ES-I3 (cell line): ENCODE measurements at regions not wholly inside any gene's neighbourhood (a gene's known extent, or its start where the extent isn't known, plus 50 kb on each side); places are given as distances from the start of the nearest gene placed in this dataset.

Source experiments
- H3K36me3 ChIP-seq: 2 replicates; pipeline ENCODE4 v1.6.1; 2013; ENCODE audit warnings: mild to moderate bottlenecking, low read length, control low read depth, moderate library complexity; ENCODE audit not compliant: insufficient read depth
- H3K4me1 ChIP-seq: 2 replicates; pipeline ENCODE4 v1.6.1; 2013; ENCODE audit warnings: mild to moderate bottlenecking, control low read depth, low read length; ENCODE audit not compliant: insufficient read depth
- H3K9ac ChIP-seq: 2 replicates; pipeline ENCODE4 v1.6.1; 2013; ENCODE audit warnings: low read depth, mild to moderate bottlenecking, low read length, moderate library complexity
- H3K9me3 ChIP-seq: 2 replicates; pipeline ENCODE4 v1.6.1; 2013; ENCODE audit warnings: mild to moderate bottlenecking, low read length, moderate library complexity; ENCODE audit not compliant: control insufficient read depth, insufficient read depth

DNA sequence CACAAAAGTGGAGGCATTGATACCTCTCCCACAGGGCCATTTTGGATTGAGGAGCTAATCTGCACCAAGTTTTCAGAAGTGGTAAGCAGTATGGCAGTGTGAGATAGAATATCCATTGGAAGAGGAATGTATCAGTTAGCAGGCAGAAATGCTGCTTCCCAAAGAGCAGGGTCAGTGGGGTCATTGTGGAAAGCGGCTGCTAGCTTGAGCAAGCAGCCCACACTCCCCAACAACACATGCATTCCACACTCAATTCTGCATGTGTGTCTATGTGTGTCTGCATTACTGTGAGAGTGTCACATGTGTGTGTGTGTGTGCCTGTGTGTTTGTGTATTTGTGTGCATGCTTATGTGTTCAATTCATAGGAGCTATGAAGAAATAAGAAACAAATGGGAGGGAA, 190.9 kb upstream of the FOXA2 start:
- no peaks in the 10 kb centered on the region for H3K36me3 ChIP-seq
- no peak overlapping the region for H3K9ac ChIP-seq
- H3K9me3 ChIP-seq: no peaks in the 10 kb centered on the region
- H3K4me1 ChIP-seq: no peaks in the 10 kb centered on the region

DNA sequence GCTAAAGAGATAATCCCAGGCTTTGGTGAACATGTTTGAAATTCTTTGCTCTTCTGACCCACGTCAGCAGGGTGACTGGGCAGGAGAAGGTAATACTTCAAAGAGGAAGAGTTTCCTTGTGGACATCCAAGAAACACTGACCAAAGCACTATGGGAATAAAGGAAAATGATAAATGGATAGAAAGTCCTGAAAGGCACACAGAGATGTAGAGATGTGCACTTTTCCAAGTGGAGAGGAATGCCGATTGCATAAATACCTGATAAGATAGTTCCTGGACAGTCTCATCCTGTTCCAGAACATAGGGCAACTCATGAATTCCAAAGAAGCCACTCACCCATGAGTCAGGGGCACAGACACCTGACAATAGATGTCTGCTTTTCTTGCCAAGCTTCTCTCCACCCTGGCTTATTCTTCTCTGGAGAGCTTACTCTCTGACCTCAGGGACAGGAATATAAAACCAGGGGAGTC, 191.3 kb upstream of the FOXA2 start:
- no peak overlapping the region for H3K9ac ChIP-seq
- H3K4me1 ChIP-seq: no peaks in the 10 kb centered on the region
- H3K36me3 ChIP-seq: no peaks in the 10 kb centered on the region
- H3K9me3 ChIP-seq: no peaks in the 10 kb centered on the region

DNA sequence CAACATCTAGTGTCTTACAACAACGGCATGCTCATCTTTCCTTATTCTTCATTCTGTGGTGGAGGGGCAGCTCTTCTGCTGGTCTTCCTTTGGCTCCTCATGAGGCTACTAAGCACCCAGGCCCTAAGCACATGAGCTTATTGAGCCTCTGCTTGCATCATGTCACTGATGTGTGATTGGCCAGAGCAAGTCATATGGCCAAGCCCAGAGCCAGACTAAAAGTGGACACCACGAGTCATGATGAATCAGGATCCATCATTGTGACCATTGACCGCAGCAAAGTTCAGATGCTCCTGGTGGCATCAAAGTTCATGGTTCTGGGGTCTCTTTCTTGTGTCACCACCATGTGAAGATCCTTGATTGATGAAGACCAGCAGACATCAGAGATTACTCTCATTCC, 192.0 kb upstream of the FOXA2 start:
- Histone ChIP-seq H3K9ac (no peak overlapping the region), H3K36me3 (no peaks in the 10 kb centered on the region), H3K9me3 (no peaks in the 10 kb centered on the region), H3K4me1 (no peaks in the 10 kb centered on the region)

DNA sequence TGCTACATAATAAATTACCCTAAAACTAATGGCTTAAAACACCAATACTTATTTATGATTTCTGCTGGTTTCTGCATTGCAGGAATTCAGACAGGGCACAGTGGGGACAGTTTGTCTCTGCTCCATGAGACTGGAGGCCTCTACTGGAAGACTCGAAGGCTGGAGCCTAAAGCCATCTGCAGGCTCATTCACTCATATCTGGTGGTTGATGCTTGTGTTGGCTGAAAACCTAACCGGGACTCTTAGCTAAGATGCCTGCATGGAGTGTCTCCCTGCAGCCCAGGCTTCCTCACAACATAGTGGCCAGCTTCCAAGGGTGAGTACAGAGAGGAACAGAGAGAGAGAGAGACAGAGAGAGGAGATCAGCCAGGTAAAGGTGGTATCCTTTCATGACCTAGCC, 195.5 kb upstream of the FOXA2 start:
- no peak overlapping the region for H3K9ac ChIP-seq

DNA sequence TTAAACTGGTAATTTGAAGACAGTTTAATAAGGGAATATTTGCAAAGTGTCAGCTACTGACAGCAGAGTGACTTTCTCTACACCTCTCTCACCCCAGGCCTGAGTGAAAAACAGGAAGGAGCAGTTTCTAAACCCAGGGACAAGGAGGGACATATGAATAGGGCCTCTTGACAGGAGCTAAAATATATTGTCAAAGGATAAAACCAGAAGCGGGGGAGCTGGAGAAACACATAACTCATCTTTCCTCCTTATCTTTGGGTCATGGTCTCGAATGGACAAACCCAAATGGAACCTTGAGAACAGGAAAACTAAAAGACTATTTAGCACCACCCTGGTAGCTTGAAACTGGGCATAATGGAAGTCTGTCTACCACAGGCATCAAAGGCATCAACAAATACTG, 197.5 kb upstream of the FOXA2 start:
- H3K9ac ChIP-seq: no peak overlapping the region
- H3K36me3 ChIP-seq: no peaks in the 10 kb centered on the region
- H3K4me1 ChIP-seq: no peaks in the 10 kb centered on the region
- H3K9me3 ChIP-seq: no peaks in the 10 kb centered on the region

More for the DNA sequence above, 195.5 kb upstream of the FOXA2 start:
- Histone ChIP-seq H3K36me3 (no peaks in the 10 kb centered on the region), H3K9me3 (no peaks in the 10 kb centered on the region), H3K4me1 (no peaks in the 10 kb centered on the region)

DNA sequence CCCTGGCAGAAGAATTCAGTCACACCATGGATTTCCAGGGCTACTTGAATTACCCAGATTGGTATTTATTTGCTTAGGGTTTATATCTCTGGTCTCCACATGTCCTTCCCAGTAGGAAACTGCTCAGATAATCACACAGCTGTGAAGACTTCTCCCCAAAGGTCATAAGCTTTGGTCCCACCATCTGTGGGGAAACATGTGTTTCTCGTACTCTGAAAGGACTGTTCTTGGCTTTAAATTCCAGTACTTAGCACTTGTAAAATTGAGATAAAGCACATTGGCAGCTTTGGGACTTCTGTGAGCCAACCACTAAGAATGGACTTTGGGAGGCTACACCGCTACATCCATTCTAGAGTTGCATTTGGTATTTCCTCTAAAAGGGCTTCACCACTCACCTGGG, 205.3 kb upstream of the FOXA2 start:
- Histone ChIP-seq H3K9me3 (no peaks in the 10 kb centered on the region), H3K36me3 (no peaks in the 10 kb centered on the region), H3K9ac (no peak overlapping the region), H3K4me1 (peaks cover 4% of the 10 kb centered on the region; the same call in 1 of the 2 replicates)

DNA sequence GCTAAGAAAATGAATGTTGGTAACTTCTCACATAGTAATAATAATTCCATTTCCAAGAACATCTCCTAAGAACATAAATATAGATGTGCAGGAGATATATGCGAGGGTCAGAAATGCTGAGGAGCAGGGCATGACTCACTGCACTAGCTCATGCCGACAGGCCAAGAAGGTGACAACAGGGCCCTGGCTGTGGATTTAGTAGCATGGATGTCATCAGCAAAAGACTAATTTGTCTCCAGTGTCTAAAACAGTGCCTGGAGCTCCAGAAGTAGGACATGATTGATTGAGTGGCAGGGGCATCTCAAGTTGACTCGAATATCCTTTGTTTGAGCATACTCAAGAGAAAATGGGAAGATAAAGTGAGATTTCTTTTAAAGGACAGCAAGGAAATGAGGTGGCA, 207.0 kb upstream of the FOXA2 start:
- Histone ChIP-seq H3K9ac (no peak overlapping the region), H3K4me1 (peaks cover 9% of the 10 kb centered on the region), H3K9me3 (no peaks in the 10 kb centered on the region), H3K36me3 (no peaks in the 10 kb centered on the region)

DNA sequence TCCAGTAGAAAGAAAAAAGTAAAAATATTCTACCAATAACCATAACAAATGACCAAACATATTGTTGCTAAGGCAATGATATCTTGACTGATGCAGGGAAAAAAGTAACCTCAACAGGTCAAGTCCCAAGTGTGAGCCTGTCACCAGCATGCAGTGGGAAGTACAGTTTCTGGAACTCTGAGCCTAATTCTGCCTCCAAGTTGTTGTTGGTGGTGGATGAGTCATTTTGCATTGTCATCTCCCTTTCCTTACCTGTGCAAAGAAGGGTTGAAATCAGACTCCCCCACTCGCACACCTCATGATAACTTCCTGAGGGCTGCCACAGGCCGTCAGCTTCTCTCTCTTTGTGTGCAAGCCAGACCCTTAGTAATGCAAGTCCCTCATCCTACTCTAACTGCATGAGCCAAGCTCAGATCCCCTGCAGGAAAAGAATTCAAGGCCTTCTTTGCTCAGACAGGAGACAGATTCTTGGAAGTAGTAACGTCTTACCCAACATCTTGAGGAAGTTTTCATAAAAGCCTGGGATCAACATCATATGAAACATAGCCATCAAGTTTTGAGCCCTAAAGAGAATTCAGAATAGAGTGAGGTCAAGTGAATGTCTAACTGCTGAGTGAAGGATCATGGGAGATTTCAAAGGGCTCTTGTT, 207.6 kb upstream of the FOXA2 start:
- Histone ChIP-seq H3K9me3 (no peaks in the 10 kb centered on the region), H3K4me1 (peaks cover 9% of the 10 kb centered on the region), H3K36me3 (no peaks in the 10 kb centered on the region), H3K9ac (no peak overlapping the region)

DNA sequence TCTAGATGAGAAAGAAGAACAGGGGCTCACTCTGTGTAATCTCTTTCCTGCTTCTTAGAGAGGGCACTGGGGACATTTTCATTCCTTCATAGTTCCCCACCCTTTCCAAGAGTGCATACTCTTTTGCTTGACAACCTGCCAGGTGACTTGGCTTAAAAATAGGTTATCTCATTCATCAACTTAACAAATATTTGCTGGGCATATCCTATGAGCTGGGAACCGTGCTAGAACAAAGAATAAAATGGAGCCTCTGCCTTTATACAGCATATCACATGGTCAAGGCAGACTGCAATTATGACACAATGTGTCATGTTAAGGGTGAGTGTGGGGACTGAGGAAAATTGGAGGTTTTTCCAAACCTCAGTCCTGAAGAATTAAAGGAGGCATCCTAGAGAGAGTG, 209.8 kb upstream of the FOXA2 start:
- Histone ChIP-seq H3K9me3 (no peaks in the 10 kb centered on the region), H3K4me1 (peaks cover 5% of the 10 kb centered on the region; the same call in 1 of the 2 replicates)

DNA sequence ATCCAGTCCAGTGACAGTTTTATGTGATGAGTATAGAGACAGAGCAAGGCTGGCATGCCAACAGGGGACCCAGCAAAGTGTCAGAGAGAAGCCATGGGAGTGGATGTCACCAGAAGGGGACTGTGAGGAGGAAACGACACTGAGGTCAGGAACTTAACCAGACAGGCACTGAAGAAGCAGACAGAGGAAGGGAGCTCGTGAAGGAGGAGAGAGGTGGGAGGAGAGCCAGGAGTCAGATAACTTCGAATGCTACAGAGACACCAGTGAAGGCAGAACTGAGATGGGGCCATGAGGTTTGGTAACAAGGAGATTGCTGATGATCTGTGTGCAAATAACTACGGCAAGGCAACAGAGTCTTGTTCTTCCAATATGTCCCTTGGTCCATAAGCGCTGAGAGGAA, 211.1 kb upstream of the FOXA2 start:
- Histone ChIP-seq H3K9me3 (no peaks in the 10 kb centered on the region), H3K4me1 (peaks cover 5% of the 10 kb centered on the region; the same call in 1 of the 2 replicates), H3K9ac (no peak overlapping the region), H3K36me3 (no peaks in the 10 kb centered on the region)

More for the DNA sequence above, 209.8 kb upstream of the FOXA2 start:
- no peak overlapping the region for H3K9ac ChIP-seq
- H3K36me3 ChIP-seq: no peaks in the 10 kb centered on the region

DNA sequence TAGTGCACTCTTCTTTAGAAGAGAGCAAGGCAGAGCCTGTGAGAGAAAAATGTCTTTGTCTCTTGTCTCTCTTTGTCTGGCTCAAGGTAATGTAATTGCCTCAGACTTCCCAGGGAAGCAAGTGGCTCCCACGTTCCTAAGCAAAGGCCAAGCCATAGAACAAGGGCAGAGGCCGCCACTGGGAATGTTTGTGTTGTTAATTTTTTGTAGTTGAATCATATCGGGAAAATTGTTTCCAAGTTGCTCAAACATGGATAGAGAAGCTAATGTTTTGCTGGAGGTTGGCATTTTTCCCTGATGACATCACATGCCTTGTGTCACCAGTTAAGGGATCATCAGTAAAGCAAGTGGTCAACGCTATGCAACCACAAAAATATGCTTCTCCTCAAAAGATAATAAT, 211.5 kb upstream of the FOXA2 start:
- no peaks in the 10 kb centered on the region for H3K9me3 ChIP-seq
- H3K4me1 ChIP-seq: peaks cover 5% of the 10 kb centered on the region; the same call in 1 of the 2 replicates
- H3K36me3 ChIP-seq: no peaks in the 10 kb centered on the region
- no peak overlapping the region for H3K9ac ChIP-seq

DNA sequence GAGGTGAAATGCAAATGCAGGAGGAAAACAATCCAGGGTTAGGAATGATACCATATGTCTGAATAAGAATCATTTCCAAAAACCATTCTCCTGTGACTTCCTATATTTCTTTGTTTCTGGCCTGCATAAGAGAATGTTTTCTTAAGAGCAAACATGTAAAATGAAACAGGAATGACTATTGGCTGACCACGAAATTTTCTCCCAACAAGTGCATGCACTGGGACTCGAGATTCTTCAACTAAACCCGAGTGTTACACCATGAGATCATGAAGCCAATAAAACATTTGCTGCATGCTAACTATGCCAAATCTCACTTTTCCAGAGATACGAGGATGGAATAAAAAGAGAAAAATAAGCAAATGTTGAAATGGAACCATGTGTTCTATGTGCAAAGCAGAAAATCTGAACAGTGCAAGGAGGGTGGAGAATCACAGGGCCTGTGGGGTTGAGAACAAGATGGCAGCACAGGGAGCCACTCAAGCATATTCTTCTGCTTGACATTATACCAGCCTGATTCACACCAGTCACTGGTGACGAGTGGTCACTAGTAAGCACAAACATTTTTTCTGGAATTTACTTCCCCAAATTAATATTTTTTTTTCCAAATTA, 212.2 kb upstream of the FOXA2 start:
- Histone ChIP-seq H3K9me3 (no peaks in the 10 kb centered on the region), H3K9ac (no peak overlapping the region), H3K4me1 (peaks cover 5% of the 10 kb centered on the region; the same call in 1 of the 2 replicates), H3K36me3 (no peaks in the 10 kb centered on the region)

DNA sequence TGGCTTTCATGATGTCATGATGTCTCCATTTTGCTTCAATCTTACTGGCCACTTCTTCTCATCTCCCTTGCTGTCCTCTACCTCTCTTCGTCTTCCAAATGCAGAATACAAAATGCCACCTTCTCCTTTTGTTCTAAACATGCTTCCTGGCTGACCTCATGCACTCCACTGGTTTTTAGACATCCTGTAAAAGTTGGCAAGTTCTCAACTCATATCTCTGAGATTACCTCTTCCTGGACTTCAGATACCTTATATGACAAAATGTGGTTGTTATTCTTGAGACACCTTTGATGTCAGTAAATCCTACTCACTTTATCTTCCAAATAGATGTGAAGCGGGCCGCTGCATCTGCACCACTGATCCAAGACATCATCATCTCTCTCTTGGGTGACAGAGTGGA, 212.7 kb upstream of the FOXA2 start:
- H3K9me3 ChIP-seq: no peaks in the 10 kb centered on the region
- H3K36me3 ChIP-seq: no peaks in the 10 kb centered on the region
- no peak overlapping the region for H3K9ac ChIP-seq
- H3K4me1 ChIP-seq: peaks cover 5% of the 10 kb centered on the region; the same call in 1 of the 2 replicates

DNA sequence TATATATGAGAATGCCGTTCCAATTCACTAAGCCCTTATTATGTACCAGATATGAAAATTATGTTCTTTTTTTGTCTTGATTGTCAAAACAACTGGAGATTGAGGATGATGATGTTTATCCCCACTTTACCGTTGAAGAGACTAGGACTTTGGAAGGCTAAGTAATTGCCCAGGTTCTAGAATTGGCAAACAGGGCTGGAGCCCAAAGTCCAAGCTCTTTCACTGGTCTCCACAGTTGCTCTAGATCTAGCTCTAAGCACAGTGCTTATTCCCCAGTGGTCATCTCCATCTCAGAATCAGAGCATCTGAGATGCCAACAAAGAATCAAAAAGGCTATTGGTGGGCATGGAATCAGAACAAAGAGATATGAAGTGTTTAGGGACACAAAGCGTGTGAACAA, 215.3 kb upstream of the FOXA2 start:
- no peak overlapping the region for H3K9ac ChIP-seq
- peaks cover 5% of the 10 kb centered on the region; the same call in 1 of the 2 replicates for H3K4me1 ChIP-seq
- no peaks in the 10 kb centered on the region for H3K36me3 ChIP-seq
- H3K9me3 ChIP-seq: no peaks in the 10 kb centered on the region

DNA sequence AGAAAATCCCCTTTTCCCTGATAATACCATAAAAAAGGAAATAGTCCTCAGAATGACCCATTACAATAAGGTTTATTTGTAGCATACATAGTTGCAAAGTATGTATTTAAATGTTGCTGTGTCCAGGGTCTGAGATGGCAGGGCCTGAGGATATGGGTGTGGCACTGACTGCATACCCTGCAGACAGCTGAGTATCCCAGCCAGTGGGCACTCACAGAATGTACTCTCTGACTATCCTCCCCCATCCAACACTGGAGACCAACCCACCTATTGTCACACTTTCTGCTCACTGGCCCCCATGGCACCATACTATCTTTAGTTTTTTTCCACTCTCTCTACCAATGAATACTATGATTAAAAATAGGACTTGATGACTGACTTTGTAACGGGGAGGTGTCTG, 215.8 kb upstream of the FOXA2 start:
- no peaks in the 10 kb centered on the region for H3K9me3 ChIP-seq
- H3K4me1 ChIP-seq: peaks cover 5% of the 10 kb centered on the region; the same call in 1 of the 2 replicates
- H3K9ac ChIP-seq: no peak overlapping the region
- H3K36me3 ChIP-seq: no peaks in the 10 kb centered on the region
